ENCODE measurements at regions not wholly inside any gene's neighbourhood (a gene's known extent, or its start where the extent isn't known, plus 50 kb on each side); places are given as distances from the start of the nearest gene placed in this dataset.

DNA sequence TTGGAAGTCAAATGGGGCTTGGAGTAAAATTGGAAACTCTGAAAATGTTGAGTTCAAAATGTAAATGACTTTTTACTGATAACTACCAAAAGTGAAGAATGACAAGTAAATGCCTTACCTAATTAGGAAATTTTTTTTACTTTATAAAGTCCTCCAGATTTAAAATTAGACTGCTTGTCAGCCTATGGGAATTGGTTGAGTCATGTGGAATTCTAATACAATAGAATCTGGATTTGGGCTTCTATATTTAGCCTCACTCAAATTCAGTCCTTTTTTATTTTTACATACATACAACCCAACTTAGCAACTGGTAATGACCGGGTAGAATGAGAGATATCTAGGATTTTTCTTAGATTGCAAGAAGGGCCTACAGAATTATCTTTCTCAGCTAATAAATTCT lies 158.9 kb upstream of the CADPS start:
- H2AFZ ChIP-seq (ENCODE audit: low read depth, low read length) = no peak overlapping the region
- H3K9me2 ChIP-seq (ENCODE audit: insufficient read depth, low read length) = no peaks in the 10 kb centered on the region
- H3K36me3 ChIP-seq (ENCODE audit: insufficient read depth, low read length) = no peaks in the 10 kb centered on the region
- no peak overlapping the region for H3K4me3 ChIP-seq (ENCODE audit: low read length)
- H4K20me1 ChIP-seq (ENCODE audit: insufficient read depth) = no peaks in the 10 kb centered on the region
- no peaks in the 10 kb centered on the region for H3F3A ChIP-seq (ENCODE audit: insufficient read depth, low read length, poor library complexity, severe bottlenecking)
- TF ChIP-seq EP300 (conservative IDR thresholded peaks at IDR 0.05; ENCODE audit: poor library complexity, severe bottlenecking) (no peak), RAD21 (conservative IDR thresholded peaks at IDR 0.05) (no peak)
- no peak overlapping the region for H3K4me2 ChIP-seq (ENCODE audit: low read length)
- no peak overlapping the region for H3K9ac ChIP-seq (ENCODE audit: low read length)
- H3K9me3 ChIP-seq (ENCODE audit: low read length) = no peaks in the 10 kb centered on the region
- H3K79me2 ChIP-seq (replicated peaks; ENCODE audit: insufficient read depth, low read length) = no peaks in the 10 kb centered on the region
- no peak overlapping the region for H3K27ac ChIP-seq (ENCODE audit: low read length)
- H3K27me3 ChIP-seq (ENCODE audit: insufficient read depth, low read depth, low read length) = no peaks in the 10 kb centered on the region

DNA sequence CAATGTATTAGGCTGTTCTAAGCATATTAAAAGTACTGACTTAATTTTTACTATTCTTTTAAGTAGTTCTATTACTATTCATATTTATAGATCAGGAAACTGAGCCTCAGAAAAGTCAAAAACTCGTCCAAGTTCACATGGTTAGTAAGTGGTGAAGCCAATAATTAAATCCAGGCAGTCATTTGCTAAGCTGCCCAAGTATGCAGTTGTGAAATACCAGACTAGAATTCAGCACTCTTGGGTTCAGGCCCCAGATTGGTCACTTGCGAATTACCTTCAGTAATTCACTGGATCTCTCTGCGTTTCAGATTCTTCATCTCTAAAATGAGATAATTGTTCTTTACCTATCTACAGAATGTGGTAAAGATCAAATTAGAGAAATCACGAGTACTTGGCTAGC lies 161.9 kb upstream of the CADPS start:
- H3K9ac ChIP-seq (ENCODE audit: low read length) = no peak overlapping the region
- TF ChIP-seq POLR2AphosphoS5 (IDR thresholded peaks at IDR 0.05) (no peak), SMC3 (conservative IDR thresholded peaks at IDR 0.05; ENCODE audit: poor library complexity) (no peak), MXI1 (conservative IDR thresholded peaks at IDR 0.05; ENCODE audit: poor library complexity, severe bottlenecking) (no peak), RAD21 (conservative IDR thresholded peaks at IDR 0.05) (no peak), REST (IDR thresholded peaks at IDR 0.05; ENCODE audit: borderline replicate concordance) (no peak), TAF1 (IDR thresholded peaks at IDR 0.05; ENCODE audit: low read depth) (no peak), EZH2 (IDR thresholded peaks at IDR 0.05; ENCODE audit: borderline replicate concordance, insufficient read depth, low read length, poor library complexity, severe bottlenecking) (no peak), EP300 (conservative IDR thresholded peaks at IDR 0.05; ENCODE audit: poor library complexity, severe bottlenecking) (no peak)
- TF ChIP-seq, protein P1, sequence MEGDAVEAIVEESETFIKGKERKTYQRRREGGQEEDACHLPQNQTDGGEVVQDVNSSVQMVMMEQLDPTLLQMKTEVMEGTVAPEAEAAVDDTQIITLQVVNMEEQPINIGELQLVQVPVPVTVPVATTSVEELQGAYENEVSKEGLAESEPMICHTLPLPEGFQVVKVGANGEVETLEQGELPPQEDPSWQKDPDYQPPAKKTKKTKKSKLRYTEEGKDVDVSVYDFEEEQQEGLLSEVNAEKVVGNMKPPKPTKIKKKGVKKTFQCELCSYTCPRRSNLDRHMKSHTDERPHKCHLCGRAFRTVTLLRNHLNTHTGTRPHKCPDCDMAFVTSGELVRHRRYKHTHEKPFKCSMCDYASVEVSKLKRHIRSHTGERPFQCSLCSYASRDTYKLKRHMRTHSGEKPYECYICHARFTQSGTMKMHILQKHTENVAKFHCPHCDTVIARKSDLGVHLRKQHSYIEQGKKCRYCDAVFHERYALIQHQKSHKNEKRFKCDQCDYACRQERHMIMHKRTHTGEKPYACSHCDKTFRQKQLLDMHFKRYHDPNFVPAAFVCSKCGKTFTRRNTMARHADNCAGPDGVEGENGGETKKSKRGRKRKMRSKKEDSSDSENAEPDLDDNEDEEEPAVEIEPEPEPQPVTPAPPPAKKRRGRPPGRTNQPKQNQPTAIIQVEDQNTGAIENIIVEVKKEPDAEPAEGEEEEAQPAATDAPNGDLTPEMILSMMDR (IDR thresholded peaks at IDR 0.05; ENCODE audit: poor library complexity, severe bottlenecking) = no peak

GRCh38 chr3:63042833-63043232 lies 167.6 kb upstream of the CADPS start:
- H3K9me3 ChIP-seq (ENCODE audit: low read length) = no peaks in the 10 kb centered on the region
- H3K36me3 ChIP-seq (ENCODE audit: insufficient read depth, low read length) = no peaks in the 10 kb centered on the region
- H3K27me3 ChIP-seq (ENCODE audit: insufficient read depth, low read depth, low read length) = no peaks in the 10 kb centered on the region
- H3K4me2 ChIP-seq (ENCODE audit: low read length) = no peak overlapping the region
- no peak overlapping the region for H2AFZ ChIP-seq (ENCODE audit: low read depth, low read length)
- H3K9ac ChIP-seq (ENCODE audit: low read length) = no peak overlapping the region
- no peaks in the 10 kb centered on the region for H3K79me2 ChIP-seq (replicated peaks; ENCODE audit: insufficient read depth, low read length)
- H3F3A ChIP-seq (ENCODE audit: insufficient read depth, low read length, poor library complexity, severe bottlenecking) = no peaks in the 10 kb centered on the region
- H3K27ac ChIP-seq (ENCODE audit: low read length) = no peak overlapping the region
- no peak for TF ChIP-seq TAF1 (IDR thresholded peaks at IDR 0.05; ENCODE audit: low read depth)
- no peak for TF ChIP-seq RAD21 (conservative IDR thresholded peaks at IDR 0.05)
- no peak for TF ChIP-seq EZH2 (IDR thresholded peaks at IDR 0.05; ENCODE audit: borderline replicate concordance, insufficient read depth, low read length, poor library complexity, severe bottlenecking)
- no peak for TF ChIP-seq POLR2AphosphoS5 (IDR thresholded peaks at IDR 0.05)
- TF ChIP-seq MXI1 (conservative IDR thresholded peaks at IDR 0.05; ENCODE audit: poor library complexity, severe bottlenecking) = no peak
- no peak for TF ChIP-seq REST (IDR thresholded peaks at IDR 0.05; ENCODE audit: borderline replicate concordance)
- no peak for TF ChIP-seq EP300 (conservative IDR thresholded peaks at IDR 0.05; ENCODE audit: poor library complexity, severe bottlenecking)
- no peak for TF ChIP-seq SMC3 (conservative IDR thresholded peaks at IDR 0.05; ENCODE audit: poor library complexity)
- TF ChIP-seq, protein P1 (IDR thresholded peaks at IDR 0.05; ENCODE audit: poor library complexity, severe bottlenecking) = no peak
- H3K9me2 ChIP-seq (ENCODE audit: insufficient read depth, low read length) = no peaks in the 10 kb centered on the region
- H4K20me1 ChIP-seq (ENCODE audit: insufficient read depth) = no peaks in the 10 kb centered on the region
- no peak overlapping the region for H3K4me3 ChIP-seq (ENCODE audit: low read length)

More for the DNA sequence above, 161.9 kb upstream of the CADPS start:
- Histone ChIP-seq H3K4me2 (ENCODE audit: low read length) (no peak overlapping the region), H3K9me3 (ENCODE audit: low read length) (no peaks in the 10 kb centered on the region), H3K9me2 (ENCODE audit: insufficient read depth, low read length) (no peaks in the 10 kb centered on the region), H3K27me3 (ENCODE audit: insufficient read depth, low read depth, low read length) (no peaks in the 10 kb centered on the region), H3K27ac (ENCODE audit: low read length) (no peak overlapping the region), H3K4me3 (ENCODE audit: low read length) (no peak overlapping the region), H2AFZ (ENCODE audit: low read depth, low read length) (no peak overlapping the region), H3K79me2 (replicated peaks; ENCODE audit: insufficient read depth, low read length) (no peaks in the 10 kb centered on the region), H3F3A (ENCODE audit: insufficient read depth, low read length, poor library complexity, severe bottlenecking) (no peaks in the 10 kb centered on the region), H4K20me1 (ENCODE audit: insufficient read depth) (no peaks in the 10 kb centered on the region), H3K36me3 (ENCODE audit: insufficient read depth, low read length) (no peaks in the 10 kb centered on the region)

Measured in neural cell (in vitro differentiated cells).